ENCODE measurements at regions not wholly inside any gene's neighbourhood (a gene's known extent, or its start where the extent isn't known, plus 50 kb on each side); places are given as distances from the start of the nearest gene placed in this dataset.
A peak's percentile ranks its signal among the peaks of the same experiment; 100 is the strongest.

DNA sequence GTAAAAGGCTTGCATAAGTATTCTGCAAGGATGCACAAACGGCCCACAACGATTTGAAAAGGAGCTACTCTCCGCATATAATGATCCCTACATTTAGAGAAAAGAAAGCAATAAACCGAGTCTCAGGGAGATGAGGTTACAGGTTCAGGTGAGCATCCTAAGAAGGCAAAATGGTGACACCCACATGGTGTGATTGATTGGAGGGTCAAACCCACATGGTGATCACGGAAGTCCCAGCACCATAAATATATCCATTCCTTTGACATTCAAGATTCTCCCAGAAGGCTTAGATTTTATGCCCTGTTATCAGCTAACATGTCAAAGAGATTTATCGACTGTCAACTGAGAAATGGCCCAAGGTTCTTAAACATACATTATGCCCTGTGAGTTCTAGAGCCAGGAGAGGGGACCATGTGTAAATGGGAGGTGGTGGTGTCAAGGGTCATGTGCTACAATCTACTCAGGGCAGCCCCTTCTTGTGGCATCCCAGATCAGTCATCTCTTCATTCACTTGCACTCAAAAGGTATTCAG lies 282.2 kb downstream of the EMP1 start:
- Mint-ChIP-seq H3K36me3 (no peaks in the 10 kb centered on the region), H3K9me3 (peaks cover 5% of the 10 kb centered on the region), H3K4me1 (ENCODE audit: low read depth in 2 of 2) (no peaks in the 10 kb centered on the region), H3K4me3 (no peak overlapping the region), H3K27me3 (peaks cover 7 to 13% of the 10 kb centered on the region in 2 donors), H3K27ac (no peak overlapping the region)
- ATAC-seq, result no peak
- no peak for DNase-seq (ENCODE audit: low spot score)

DNA sequence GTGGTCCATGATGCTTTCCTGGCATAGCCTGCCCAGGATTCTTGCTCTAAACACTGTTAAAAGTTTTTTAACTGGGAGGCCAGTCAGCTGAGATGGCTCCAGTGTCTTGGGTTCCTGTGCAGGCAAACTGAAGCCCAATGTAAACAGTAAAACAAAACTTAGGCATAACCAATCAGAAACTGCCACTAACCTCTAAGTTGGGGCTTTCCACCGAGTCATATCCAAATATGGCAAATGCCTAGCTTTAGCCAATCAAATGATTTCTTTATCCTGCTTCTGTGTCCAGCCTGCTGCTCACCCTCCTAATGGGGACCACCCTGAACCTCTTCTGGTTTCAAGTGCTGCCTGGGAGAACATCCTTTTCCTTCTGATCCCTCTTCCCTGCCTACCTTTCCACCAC lies 277.9 kb downstream of the EMP1 start:
- no peak for DNase-seq (ENCODE audit: low spot score)
- H3K36me3 Mint-ChIP-seq, result no peaks in the 10 kb centered on the region
- no peak overlapping the region for H3K4me3 Mint-ChIP-seq
- H3K4me1 Mint-ChIP-seq (ENCODE audit: low read depth in 2 of 2), result no peaks in the 10 kb centered on the region
- H3K27me3 Mint-ChIP-seq, result peaks cover 17 to 18% of the 10 kb centered on the region in 2 donors
- H3K9me3 Mint-ChIP-seq, result peaks cover 5% of the 10 kb centered on the region
- H3K27ac Mint-ChIP-seq, result no peak overlapping the region
- no peak for ATAC-seq

DNA sequence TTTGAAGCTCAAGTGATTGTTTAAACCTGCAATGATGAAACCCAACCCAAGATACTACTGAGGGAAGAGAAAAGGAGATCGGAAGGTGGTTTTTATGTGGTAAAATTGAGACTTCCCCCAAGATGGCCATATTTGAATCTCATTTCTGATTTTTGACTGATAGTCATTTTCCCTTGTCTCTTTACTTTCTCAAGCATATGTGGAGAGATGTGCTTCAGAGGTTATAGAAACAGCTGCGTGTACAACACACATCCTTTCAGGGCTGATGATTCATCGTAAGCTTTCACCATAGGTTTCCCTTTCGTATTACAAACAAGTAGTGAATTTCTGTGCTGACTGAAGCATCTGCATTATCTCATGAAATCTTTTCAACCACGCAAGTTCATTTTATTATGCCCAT lies 276.2 kb downstream of the EMP1 start:
- ATAC-seq, result no peak
- H3K4me3 Mint-ChIP-seq, result no peak overlapping the region
- H3K27ac Mint-ChIP-seq, result no peak overlapping the region
- H3K27me3 Mint-ChIP-seq, result peaks cover 19 to 31% of the 10 kb centered on the region in 2 donors
- no peaks in the 10 kb centered on the region for H3K4me1 Mint-ChIP-seq (ENCODE audit: low read depth in 2 of 2)
- H3K9me3 Mint-ChIP-seq, result no peaks in the 10 kb centered on the region
- no peaks in the 10 kb centered on the region for H3K36me3 Mint-ChIP-seq
- no peak for DNase-seq (ENCODE audit: low spot score)

DNA sequence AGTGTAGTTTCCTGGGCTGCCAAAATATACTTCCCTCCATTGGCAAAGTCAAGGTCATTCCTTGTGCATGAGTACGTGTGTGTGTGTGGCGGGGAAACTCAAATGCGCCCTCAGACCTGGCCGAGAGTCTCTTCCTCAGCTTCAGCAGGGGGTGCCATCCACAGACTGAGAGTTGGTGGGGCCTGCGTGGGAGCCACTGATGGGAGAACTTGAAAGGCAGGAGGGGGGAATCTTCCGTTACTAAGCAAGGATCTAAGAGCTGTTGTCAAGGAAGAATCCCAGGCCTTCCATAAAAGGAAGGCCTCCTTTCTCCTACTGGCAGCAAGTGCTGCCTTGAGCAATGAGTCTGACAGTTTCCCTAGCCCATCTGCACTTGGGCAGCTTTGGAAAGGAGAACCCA lies 274.9 kb downstream of the EMP1 start:
- Mint-ChIP-seq H3K4me3 (no peak overlapping the region), H3K27ac (no peak overlapping the region), H3K9me3 (no peaks in the 10 kb centered on the region), H3K36me3 (no peaks in the 10 kb centered on the region), H3K27me3 (peaks cover 17 to 37% of the 10 kb centered on the region in 2 donors), H3K4me1 (ENCODE audit: low read depth in 2 of 2) (no peaks in the 10 kb centered on the region)
- DNase-seq (ENCODE audit: low spot score), result no peak
- ATAC-seq, result no peak

DNA sequence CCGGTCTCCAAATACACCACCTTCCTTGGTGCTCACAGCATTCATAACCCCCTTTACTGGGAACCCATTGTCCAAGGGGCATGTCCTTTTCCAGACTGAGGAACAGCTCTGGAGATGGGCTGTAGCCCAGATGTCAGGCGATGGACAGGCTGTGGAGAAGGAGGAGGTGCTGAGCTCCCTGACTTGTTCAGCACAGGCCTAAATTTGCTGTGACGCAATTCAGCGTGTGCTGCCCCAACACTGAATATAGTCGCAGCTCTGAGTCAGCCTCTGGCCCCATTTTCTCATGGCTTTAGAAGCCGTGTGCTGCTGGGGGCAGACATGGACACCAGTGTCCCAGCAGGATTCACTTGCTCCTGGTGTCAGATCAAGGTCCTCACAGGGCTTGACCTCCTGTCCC lies 269.1 kb downstream of the EMP1 start:
- DNase-seq (ENCODE audit: low spot score) (no peak), ATAC-seq (no peak)
- Mint-ChIP-seq H3K36me3 (no peaks in the 10 kb centered on the region), H3K4me1 (ENCODE audit: low read depth in 2 of 2) (no peaks in the 10 kb centered on the region), H3K9me3 (no peaks in the 10 kb centered on the region), H3K27me3 (peaks cover 12 to 21% of the 10 kb centered on the region in 2 donors), H3K27ac (no peak overlapping the region), H3K4me3 (no peak overlapping the region)

DNA sequence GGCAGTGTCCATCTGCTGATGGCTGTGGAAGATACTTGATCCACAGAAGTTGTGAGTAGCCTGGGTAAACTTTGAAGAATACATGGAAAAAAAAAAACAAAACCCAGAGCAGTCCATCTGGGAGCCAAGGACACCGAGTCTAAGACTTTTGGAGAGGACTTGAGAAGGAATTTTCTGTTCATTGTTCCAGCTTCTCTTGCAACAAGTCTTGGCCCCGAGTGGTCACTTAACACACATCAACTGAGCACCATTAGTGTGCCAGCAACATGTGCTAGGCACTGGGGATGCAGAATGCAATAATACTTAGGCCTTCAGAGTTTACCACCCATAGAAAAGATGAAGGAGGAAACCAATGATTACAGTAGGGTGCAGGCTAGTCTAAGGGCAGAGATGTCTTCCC lies 266.7 kb downstream of the EMP1 start:
- no peak for DNase-seq (ENCODE audit: low spot score)
- H3K9me3 Mint-ChIP-seq, result no peaks in the 10 kb centered on the region
- no peaks in the 10 kb centered on the region for H3K36me3 Mint-ChIP-seq
- peaks cover 8 to 22% of the 10 kb centered on the region in 2 donors for H3K27me3 Mint-ChIP-seq
- no peak overlapping the region for H3K27ac Mint-ChIP-seq
- no peaks in the 10 kb centered on the region for H3K4me1 Mint-ChIP-seq (ENCODE audit: low read depth in 2 of 2)
- ATAC-seq, result no peak
- no peak overlapping the region for H3K4me3 Mint-ChIP-seq

DNA sequence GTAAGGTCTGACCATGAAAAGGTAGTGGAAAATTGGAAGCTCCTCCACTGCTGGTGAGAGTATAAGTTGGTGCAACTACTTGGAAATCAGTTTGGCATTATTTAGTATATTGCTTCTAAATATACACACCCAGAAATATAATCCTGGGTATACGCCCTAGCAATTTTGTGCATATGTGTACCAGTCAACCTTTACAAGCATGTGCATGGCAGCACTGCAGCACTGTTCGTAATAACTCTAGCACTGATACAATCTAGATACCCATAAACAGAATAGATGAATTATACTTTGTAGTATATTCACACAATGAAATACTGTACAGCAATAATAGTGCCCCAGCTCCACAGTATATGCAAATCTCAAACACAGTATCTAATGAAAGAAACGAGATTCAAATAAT lies 265.9 kb downstream of the EMP1 start:
- peaks cover 6 to 14% of the 10 kb centered on the region in 2 donors for H3K27me3 Mint-ChIP-seq
- no peaks in the 10 kb centered on the region for H3K36me3 Mint-ChIP-seq
- DNase-seq (ENCODE audit: low spot score), result no peak
- no peak for ATAC-seq
- no peaks in the 10 kb centered on the region for H3K9me3 Mint-ChIP-seq
- H3K27ac Mint-ChIP-seq, result no peak overlapping the region
- H3K4me3 Mint-ChIP-seq, result no peak overlapping the region
- H3K4me1 Mint-ChIP-seq (ENCODE audit: low read depth in 2 of 2), result no peaks in the 10 kb centered on the region

DNA sequence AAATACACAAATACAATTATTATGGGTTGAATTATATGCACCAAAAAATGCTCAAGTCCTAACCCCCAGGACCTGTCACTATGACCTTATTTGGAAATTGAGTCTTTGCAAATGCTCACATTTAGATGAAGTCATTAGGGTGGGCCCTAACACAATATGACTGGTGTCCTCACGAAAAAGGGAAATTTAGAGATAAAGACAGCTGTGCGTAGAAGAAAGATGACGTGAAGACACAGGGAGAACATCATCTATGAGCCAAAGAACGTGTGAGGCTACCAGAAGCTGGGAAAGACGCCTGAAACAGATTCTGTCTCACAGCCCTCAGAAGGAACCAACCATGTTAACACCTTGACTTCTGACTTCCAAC lies 259.2 kb downstream of the EMP1 start:
- no peak for ATAC-seq
- Mint-ChIP-seq H3K36me3 (no peaks in the 10 kb centered on the region), H3K9me3 (no peaks in the 10 kb centered on the region), H3K27ac (no peak overlapping the region), H3K27me3 (peaks cover 0 to 11% of the 10 kb centered on the region in 2 donors), H3K4me1 (ENCODE audit: low read depth in 2 of 2) (no peaks in the 10 kb centered on the region), H3K4me3 (no peak overlapping the region)
- DNase-seq (ENCODE audit: low spot score), result no peak

DNA sequence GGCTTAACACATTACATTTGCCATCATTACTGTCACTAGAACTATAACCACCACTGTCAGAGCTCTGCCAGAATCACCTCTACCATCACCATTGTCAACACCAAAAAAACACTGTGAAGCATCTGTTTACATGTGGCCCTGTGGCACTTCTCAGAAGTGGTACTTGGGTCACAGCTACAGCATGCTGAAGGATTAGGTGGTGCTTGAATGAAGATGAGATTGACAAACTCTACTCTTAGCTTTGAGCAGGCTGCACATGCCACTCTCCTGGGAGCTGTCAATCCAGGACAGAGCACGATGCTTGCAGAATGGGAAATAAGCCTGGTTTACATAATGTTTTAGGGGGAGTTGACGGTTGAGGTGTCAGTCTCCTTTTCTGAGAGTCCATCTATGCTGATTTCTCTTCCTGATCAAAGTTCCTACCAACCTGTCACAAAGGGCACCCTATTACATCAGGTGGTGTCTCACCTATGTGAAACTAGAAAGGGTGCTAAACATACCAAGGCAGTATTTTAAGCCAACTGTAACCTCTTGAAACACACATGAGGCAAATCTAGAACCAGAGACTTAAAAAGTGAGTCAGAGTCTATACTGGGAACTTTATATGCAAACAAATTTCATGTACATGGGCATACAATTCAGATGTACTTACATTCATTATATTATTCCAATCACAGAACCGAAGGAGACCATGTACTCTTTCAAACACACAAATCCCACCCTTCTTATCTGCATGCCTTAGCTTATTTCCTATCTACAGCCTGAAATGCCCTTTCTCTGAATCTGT lies 258.7 kb downstream of the EMP1 start:
- H3K4me1 Mint-ChIP-seq (ENCODE audit: low read depth in 2 of 2), result no peaks in the 10 kb centered on the region
- no peaks in the 10 kb centered on the region for H3K36me3 Mint-ChIP-seq
- no peak overlapping the region for H3K4me3 Mint-ChIP-seq
- H3K27ac Mint-ChIP-seq, result no peak overlapping the region
- no peaks in the 10 kb centered on the region for H3K9me3 Mint-ChIP-seq
- ATAC-seq (peak in 1 of 2 donors; percentile 15), DNase-seq (ENCODE audit: low spot score) (no peak)
- H3K27me3 Mint-ChIP-seq, result peaks cover 0 to 11% of the 10 kb centered on the region in 2 donors

DNA sequence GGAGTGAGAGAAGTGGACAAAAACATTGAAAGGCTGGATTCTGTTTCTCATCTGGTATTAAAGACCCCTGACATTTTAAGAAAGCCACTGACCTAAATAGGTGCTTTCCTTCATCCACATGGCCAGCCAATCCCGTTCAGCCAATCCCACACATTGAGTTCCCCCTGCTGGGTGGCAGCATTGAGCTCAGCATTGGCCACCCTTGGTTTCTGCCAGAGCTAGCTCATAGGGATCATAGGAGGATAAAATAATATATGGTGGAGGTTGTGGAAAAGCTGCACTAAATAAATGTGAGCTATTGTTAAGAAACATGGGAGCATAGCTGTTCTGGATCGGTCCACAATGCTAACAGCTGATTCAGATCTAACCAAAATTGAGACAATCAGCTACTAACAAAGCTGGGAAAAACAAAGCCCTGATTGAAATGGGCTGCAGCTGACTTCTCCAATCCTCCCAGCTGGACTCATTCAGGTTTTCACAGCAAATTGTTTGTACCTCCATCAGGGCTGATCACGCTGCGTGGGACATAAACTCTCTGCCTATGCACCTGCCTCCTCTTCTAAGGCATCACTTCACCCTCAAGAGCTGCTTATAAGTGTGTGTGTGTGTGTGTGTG lies 256.5 kb downstream of the EMP1 start:
- H3K4me1 Mint-ChIP-seq (ENCODE audit: low read depth in 2 of 2), result no peaks in the 10 kb centered on the region
- no peaks in the 10 kb centered on the region for H3K9me3 Mint-ChIP-seq
- H3K27ac Mint-ChIP-seq, result no peak overlapping the region
- H3K36me3 Mint-ChIP-seq, result no peaks in the 10 kb centered on the region
- no peaks in the 10 kb centered on the region for H3K27me3 Mint-ChIP-seq
- no peak for DNase-seq (ENCODE audit: low spot score)
- no peak for ATAC-seq
- no peak overlapping the region for H3K4me3 Mint-ChIP-seq

DNA sequence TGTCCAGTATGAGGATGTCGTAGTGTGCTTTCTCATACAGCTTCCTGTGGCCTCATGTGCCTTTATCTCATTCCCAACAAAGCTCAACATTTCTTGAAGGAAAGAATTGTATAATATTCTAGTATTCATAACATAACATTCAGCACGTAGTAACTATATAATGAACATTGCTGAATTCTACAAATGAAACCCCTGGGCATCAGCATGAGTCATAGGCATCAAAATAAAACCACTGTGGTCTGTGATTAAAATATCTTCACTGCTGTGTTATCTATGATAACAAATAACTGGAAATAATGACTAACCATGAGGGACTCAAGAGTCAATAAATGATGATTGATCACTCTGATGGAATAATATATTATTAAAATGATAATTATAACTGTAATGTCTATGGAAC lies 255.2 kb downstream of the EMP1 start:
- ATAC-seq (no peak), DNase-seq (ENCODE audit: low spot score) (no peak)
- Mint-ChIP-seq H3K4me3 (no peak overlapping the region), H3K27me3 (no peaks in the 10 kb centered on the region), H3K36me3 (no peaks in the 10 kb centered on the region), H3K27ac (no peak overlapping the region), H3K4me1 (ENCODE audit: low read depth in 2 of 2) (no peaks in the 10 kb centered on the region), H3K9me3 (no peaks in the 10 kb centered on the region)

DNA sequence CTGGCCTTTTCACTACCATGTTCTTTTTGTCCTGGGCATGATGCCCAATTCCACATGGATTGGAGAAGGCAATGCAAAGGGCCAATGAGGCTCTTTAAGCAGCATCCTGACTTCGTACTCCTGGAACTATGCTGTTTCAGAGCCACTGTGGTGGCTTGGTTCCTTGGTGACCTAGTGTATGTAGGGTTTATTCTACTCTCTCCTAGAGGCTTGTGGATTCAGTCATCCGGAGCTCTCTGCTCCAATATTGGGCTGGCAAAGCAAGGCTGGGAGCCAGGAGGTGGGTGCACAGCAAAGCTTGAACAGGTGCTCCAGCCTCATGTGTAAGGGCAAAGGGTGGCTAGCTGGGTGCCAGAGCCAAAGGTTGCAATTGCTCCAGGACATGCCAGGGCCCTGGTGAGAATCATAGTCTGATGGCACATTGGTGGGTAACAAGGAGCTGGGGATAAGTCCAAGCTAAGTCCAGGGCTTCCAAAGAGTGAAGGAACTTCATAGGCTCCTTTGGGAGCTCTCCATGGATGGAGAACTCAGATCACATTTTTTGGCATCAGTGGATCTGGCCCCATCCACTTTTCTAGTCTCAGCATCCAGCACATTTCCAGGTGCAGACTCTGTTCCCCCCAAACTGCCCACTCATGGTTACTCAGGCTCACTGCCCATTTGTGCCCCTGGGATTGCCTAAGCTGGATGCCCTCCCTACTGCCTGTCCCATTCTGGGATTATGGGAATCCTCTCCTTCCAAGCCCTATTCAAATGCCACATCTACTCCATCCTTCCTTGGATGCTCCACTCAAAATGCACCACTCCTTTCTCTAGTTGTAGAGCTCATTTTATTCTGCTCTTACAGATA lies 253.9 kb downstream of the EMP1 start:
- ATAC-seq, result no peak
- Mint-ChIP-seq H3K27me3 (peaks cover 0 to 5% of the 10 kb centered on the region in 2 donors), H3K27ac (no peak overlapping the region), H3K36me3 (no peaks in the 10 kb centered on the region), H3K4me1 (ENCODE audit: low read depth in 2 of 2) (no peaks in the 10 kb centered on the region), H3K4me3 (no peak overlapping the region), H3K9me3 (no peaks in the 10 kb centered on the region)
- DNase-seq (ENCODE audit: low spot score), result no peak

DNA sequence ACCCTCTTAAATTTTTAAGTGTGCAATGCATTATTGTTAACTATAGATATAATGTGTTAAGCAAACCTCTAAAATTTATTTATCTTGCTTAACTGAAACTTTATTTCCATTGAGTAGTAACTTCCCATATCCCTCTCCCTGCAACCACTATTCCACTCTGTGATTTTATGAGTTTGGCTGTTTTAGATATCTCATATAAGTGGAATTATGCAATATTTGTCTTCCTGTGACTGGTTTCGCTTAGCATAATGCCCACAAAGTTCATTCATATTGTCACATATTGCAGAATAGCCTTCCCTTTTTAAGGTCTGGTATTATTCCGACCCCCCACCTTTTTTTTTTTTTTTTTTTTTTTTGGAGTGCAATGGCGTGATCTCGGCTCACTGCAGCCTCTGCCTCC lies 247.6 kb downstream of the EMP1 start:
- ATAC-seq, result no peak

DNA sequence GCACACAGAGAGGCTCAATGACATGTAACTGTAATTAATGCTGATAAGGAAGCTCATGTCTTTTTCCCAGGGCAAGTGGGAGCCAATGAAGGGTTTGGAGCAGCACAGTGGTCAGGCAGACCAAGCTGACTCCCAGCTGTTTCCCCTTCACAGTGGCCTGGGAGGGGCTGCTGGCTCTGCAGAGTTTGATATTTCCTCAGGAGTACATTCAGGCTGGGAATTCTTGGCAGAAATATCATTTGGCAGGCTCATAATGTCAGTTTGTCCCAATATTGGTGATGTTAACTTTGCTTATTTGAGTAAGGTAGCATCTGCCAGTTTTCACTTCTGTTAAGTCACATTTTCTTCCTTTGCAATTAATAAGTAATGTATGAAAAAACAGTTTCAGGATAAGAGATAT lies 247.0 kb downstream of the EMP1 start:
- H3K27me3 Mint-ChIP-seq, result peaks cover 0 to 23% of the 10 kb centered on the region in 2 donors
- DNase-seq (ENCODE audit: low spot score) (no peak), ATAC-seq (no peak)
- no peaks in the 10 kb centered on the region for H3K9me3 Mint-ChIP-seq
- no peaks in the 10 kb centered on the region for H3K36me3 Mint-ChIP-seq
- H3K4me1 Mint-ChIP-seq (ENCODE audit: low read depth in 2 of 2), result no peaks in the 10 kb centered on the region
- no peak overlapping the region for H3K27ac Mint-ChIP-seq
- no peak overlapping the region for H3K4me3 Mint-ChIP-seq

More for the DNA sequence above, 247.6 kb downstream of the EMP1 start:
- Mint-ChIP-seq H3K4me3 (no peak overlapping the region), H3K27me3 (peaks cover 0 to 23% of the 10 kb centered on the region in 2 donors), H3K36me3 (no peaks in the 10 kb centered on the region), H3K4me1 (ENCODE audit: low read depth in 2 of 2) (no peaks in the 10 kb centered on the region), H3K9me3 (no peaks in the 10 kb centered on the region), H3K27ac (no peak overlapping the region)
- no peak for DNase-seq (ENCODE audit: low spot score)
